AG04449 (cell line): ENCODE measurements at regions not wholly inside any gene's neighbourhood (a gene's known extent, or its start where the extent isn't known, plus 50 kb on each side); places are given as distances from the start of the nearest gene placed in this dataset.

Experiments used
- CTCF ChIA-PET: fragments of 350-600 bp; formaldehyde crosslinking; extraction: SDS; loops from one replicate; lab custom pipeline; 2021; ENCODE audit warnings: antibody characterized with exemption; lab: Yijun Ruan, JAX
- POLR2A ChIA-PET: fragments of 400-600, 350-600 bp; formaldehyde crosslinking; extraction: SDS; loops from one replicate; lab custom pipeline; 2020; ENCODE audit warnings: antibody characterized with exemption, inconsistent platforms; lab: Yijun Ruan, JAX
- DNase-seq: peaks from one replicate; pipeline ENCODE4 v3.0.0-alpha.2; 2010; ENCODE audit warnings: low read depth, low spot score
- H3K4me3 ChIP-seq: 2 replicates; pipeline ENCODE4 v1.5.1; 2011; ENCODE audit warnings: low read depth, mild to moderate bottlenecking, control low read depth, low read length
- TF ChIP-seq, protein P1 (sequence below): IDR thresholded peaks from one replicate; pipeline ENCODE4 v1.5.1; 2011; ENCODE audit warnings: mild to moderate bottlenecking, moderate library complexity, low read length, control low read depth, inconsistent platforms; ENCODE audit not compliant: insufficient read depth; ENCODE audit errors: missing control alignments

DNA sequence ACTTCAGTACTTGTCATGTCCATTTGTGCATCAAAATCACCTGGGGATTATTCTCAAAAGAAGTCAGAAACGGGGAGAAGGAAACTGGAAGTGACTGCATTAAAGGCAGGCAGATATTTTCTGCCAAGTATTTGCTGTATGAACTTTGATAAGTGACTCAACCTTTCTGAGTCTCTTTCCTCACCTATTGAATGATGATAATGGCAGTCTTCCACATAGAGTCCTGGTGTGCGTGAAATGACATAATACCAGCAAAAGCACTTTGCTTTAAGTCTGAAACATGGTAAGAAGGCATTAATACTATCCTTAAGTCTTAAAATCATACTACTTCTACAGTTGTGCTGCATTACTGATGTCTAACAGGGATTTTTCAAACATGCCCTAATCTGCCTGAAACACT, 278.5 kb downstream of the ADAMTS20 start:
- TF ChIP-seq, protein P1, sequence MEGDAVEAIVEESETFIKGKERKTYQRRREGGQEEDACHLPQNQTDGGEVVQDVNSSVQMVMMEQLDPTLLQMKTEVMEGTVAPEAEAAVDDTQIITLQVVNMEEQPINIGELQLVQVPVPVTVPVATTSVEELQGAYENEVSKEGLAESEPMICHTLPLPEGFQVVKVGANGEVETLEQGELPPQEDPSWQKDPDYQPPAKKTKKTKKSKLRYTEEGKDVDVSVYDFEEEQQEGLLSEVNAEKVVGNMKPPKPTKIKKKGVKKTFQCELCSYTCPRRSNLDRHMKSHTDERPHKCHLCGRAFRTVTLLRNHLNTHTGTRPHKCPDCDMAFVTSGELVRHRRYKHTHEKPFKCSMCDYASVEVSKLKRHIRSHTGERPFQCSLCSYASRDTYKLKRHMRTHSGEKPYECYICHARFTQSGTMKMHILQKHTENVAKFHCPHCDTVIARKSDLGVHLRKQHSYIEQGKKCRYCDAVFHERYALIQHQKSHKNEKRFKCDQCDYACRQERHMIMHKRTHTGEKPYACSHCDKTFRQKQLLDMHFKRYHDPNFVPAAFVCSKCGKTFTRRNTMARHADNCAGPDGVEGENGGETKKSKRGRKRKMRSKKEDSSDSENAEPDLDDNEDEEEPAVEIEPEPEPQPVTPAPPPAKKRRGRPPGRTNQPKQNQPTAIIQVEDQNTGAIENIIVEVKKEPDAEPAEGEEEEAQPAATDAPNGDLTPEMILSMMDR = no peak
- ChIA-PET POLR2A (no interaction called here), CTCF (no interaction called here)
- H3K4me3 ChIP-seq = no peak overlapping the region
- DNase-seq = no peak

DNA sequence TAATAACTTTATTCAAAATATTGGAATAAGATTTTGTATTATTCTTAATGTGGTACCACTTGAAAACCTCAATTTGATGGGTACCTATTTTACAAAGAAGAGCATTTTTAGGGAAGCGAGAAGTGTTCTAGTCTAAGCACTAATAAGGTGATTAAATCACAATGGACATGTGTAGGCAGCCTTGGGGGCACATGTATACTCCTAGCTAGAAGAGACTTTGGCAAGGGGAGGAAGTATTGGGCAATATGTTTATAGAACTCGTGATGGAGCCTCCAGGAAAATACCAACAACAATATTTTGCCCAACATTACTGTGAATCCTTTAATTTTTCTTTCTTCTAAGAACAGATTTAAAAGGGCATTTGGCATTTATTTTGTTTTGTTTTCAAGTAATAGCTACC, 280.3 kb downstream of the ADAMTS20 start:
- POLR2A ChIA-PET = no interaction called here
- CTCF ChIA-PET = interaction anchor here (1.3 to 2.6 kb wide), 2 partner anchors 9 to 11 kb away, joined by 5 to 10 read pairs; no protein-coding TSS in a partner anchor

GRCh38 chr12:43267818-43268217, 284.2 kb downstream of the ADAMTS20 start:
- POLR2A ChIA-PET = no interaction called here
- H3K4me3 ChIP-seq = no peak overlapping the region
- no peak for DNase-seq
- CTCF ChIA-PET = interaction anchor here (1.5 to 1.6 kb wide), 2 partner anchors 9 to 15 kb away, joined by 4 to 5 read pairs; no protein-coding TSS in a partner anchor
- TF ChIP-seq, protein P1 = no peak

More for the DNA sequence above, 280.3 kb downstream of the ADAMTS20 start:
- no peak for DNase-seq
- H3K4me3 ChIP-seq = no peak overlapping the region
- TF ChIP-seq, protein P1 = no peak

GRCh38 chr12:43261701-43262100, 290.3 kb downstream of the ADAMTS20 start:
- DNase-seq = no peak
- CTCF ChIA-PET = interaction anchor here (2.6 kb wide), 1 partner anchor 10 kb away, joined by 10 read pairs; no protein-coding TSS in a partner anchor
- TF ChIP-seq, protein P1 = no peak
- H3K4me3 ChIP-seq = no peak overlapping the region
- POLR2A ChIA-PET = no interaction called here

GRCh38 chr12:43255522-43256111, 296.4 kb downstream of the ADAMTS20 start:
- no peak for DNase-seq
- ChIA-PET POLR2A (no interaction called here), CTCF (interaction anchor here (0.8 kb wide), 1 partner anchor 181 kb away, joined by 3 read pairs; no protein-coding TSS in a partner anchor)
- no peak overlapping the region for H3K4me3 ChIP-seq
- TF ChIP-seq, protein P1 = no peak

DNA sequence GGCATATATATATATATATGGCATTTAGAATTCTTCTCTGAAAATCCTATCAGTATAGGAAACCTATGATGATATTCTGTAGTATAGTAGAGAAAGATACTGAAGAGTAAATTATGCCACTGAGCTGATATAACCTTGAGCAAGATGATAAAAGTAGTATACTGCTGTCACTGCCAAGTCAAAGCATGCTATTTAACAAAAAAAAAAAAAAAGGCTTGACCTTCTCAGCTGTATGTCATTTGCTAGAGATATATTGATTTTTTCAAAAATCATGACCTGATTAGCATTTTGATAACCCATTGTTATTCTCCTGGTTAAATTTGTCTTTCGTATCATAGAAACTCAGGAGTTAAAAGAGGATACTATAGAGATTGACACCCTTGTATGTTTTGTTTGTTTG, 299.4 kb downstream of the ADAMTS20 start:
- CTCF ChIA-PET = interaction anchor here (1.1 kb wide), 1 partner anchor 16 kb away, joined by 4 read pairs; no protein-coding TSS in a partner anchor
- no peak overlapping the region for H3K4me3 ChIP-seq
- POLR2A ChIA-PET = no interaction called here
- no peak for DNase-seq
- TF ChIP-seq, protein P1 = no peak
